Cardiac muscle cell (in vitro differentiated cells and primary cell): ENCODE measurements at regions not wholly inside any gene's neighbourhood (a gene's known extent, or its start where the extent isn't known, plus 50 kb on each side); places are given as distances from the start of the nearest gene placed in this dataset.

Source experiments
- DNase-seq, 2 donors: peaks; one replicate each; pipeline versions ENCODE4 v3.0.0 to v3.0.0-alpha.2; 2010 to 2017; ENCODE audit warnings: low read depth in 1 of 2, low spot score in 1 of 2
- H3K27ac ChIP-seq: fragments of 200-600 bp; sonication (generic); 2 replicates; pipeline ENCODE4 v1.5.1; 2016
- H3K27me3 ChIP-seq: fragments of 200-600 bp; sonication (generic); 2 replicates; pipeline ENCODE4 v1.6.0; 2016; ENCODE audit warnings: control low read depth
- H3K36me3 ChIP-seq: fragments of 200-600 bp; sonication (generic); 2 replicates; pipeline ENCODE4 v1.5.1; 2016; ENCODE audit warnings: control low read depth
- H3K4me1 ChIP-seq: fragments of 200-600 bp; sonication (generic); 2 replicates; pipeline ENCODE4 v1.8.1; 2017; ENCODE audit warnings: low read depth, mild to moderate bottlenecking, mixed run types
- H3K4me3 ChIP-seq: fragments of 200-600 bp; sonication (generic); 2 replicates; pipeline ENCODE4 v1.5.1; 2016; ENCODE audit warnings: mild to moderate bottlenecking
- H3K9me3 ChIP-seq: fragments of 200-600 bp; sonication (generic); 2 replicates; pipeline ENCODE4 v1.5.1; 2017; ENCODE audit warnings: low read depth, mild to moderate bottlenecking, control low read depth
- CTCF ChIP-seq: IDR thresholded peaks from 2 replicates; pipeline ENCODE4 v1.5.1; 2012; ENCODE audit warnings: low read depth, mild to moderate bottlenecking, low read length

DNA sequence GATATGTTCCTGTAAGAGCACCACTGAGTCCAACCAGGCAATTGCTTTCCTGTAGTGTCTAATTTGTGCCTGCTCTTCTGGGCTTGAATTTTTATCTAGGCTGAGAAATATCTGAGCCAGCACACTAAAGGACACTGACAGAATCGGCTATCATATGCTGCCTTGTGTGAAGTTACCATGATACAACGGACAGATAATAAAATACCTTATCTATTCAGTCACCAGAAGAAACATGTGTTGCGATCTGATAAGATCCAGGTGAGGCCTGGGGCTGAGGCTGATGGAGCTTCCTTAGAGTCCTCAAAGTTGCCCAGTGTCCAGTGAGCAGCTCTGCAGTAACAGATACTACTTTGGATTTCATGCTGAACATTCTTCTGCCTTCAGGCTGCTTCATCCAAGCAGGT is 111.8 kb downstream of the ZNF518B start:
- DNase-seq = no peak
- Histone ChIP-seq H3K4me1 (no peaks in the 10 kb centered on the region), H3K27me3 (no peaks in the 10 kb centered on the region), H3K27ac (no peak overlapping the region), H3K4me3 (no peak overlapping the region), H3K9me3 (no peaks in the 10 kb centered on the region), H3K36me3 (no peaks in the 10 kb centered on the region)
- TF ChIP-seq CTCF = no peak

DNA sequence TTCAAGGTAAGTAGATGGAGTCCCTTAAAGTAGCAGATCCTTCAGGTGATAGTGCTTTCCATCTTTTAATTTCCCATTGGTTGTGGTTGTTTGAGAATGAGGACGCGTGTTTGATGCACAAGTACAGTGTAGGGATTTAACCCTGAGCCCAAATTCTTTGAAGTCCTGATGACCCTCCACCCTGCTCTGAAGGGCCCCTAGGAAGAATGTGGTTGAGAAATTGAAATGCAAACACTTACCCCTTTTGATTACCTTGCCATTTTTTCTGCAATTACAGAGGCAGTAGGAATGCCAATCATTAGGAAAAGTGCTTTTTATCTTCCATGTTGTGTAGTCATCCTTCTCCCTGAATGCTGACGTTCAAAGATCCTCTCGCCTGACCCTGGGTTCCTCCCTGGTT is 112.4 kb downstream of the ZNF518B start:
- H3K9me3 ChIP-seq = no peaks in the 10 kb centered on the region

DNA sequence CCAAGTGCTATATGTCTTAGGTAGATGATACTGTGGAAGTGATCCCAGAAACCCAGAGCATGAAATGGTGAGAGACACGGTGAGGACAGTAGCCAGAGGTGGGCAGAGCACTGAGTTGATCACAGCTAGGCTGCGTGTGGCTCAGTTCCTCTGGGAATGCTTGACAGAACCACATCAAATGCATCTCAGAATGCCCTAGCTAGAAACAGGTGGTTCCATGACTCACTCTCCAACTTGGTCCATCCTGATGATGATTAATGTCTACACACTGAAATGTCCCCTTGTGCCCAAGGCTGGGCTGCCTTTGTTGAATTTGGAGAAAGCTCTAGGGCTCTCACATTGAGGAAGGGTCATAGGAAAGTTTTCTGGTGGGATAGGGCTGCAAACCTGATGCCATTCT is 113.6 kb downstream of the ZNF518B start:
- Histone ChIP-seq H3K27ac (no peak overlapping the region), H3K36me3 (no peaks in the 10 kb centered on the region), H3K4me3 (no peak overlapping the region), H3K27me3 (no peaks in the 10 kb centered on the region), H3K9me3 (no peaks in the 10 kb centered on the region), H3K4me1 (no peaks in the 10 kb centered on the region)
- no peak for TF ChIP-seq CTCF
- DNase-seq = no peak

More for the DNA sequence above, 112.4 kb downstream of the ZNF518B start:
- no peak for TF ChIP-seq CTCF
- H3K27me3 ChIP-seq = no peaks in the 10 kb centered on the region
- DNase-seq = no peak
- no peak overlapping the region for H3K4me3 ChIP-seq
- H3K27ac ChIP-seq = no peak overlapping the region
- no peaks in the 10 kb centered on the region for H3K4me1 ChIP-seq
- H3K36me3 ChIP-seq = no peaks in the 10 kb centered on the region

- TF ChIP-seq CTCF = no peak
- H3K27ac ChIP-seq = no peak overlapping the region
- H3K9me3 ChIP-seq = no peaks in the 10 kb centered on the region
- no peak overlapping the region for H3K4me3 ChIP-seq
- no peaks in the 10 kb centered on the region for H3K4me1 ChIP-seq
- no peak for DNase-seq
- no peaks in the 10 kb centered on the region for H3K27me3 ChIP-seq
- no peaks in the 10 kb centered on the region for H3K36me3 ChIP-seq
Measured at GRCh38 chr4:10342866-10343265, 114.4 kb downstream of the ZNF518B start.

DNA sequence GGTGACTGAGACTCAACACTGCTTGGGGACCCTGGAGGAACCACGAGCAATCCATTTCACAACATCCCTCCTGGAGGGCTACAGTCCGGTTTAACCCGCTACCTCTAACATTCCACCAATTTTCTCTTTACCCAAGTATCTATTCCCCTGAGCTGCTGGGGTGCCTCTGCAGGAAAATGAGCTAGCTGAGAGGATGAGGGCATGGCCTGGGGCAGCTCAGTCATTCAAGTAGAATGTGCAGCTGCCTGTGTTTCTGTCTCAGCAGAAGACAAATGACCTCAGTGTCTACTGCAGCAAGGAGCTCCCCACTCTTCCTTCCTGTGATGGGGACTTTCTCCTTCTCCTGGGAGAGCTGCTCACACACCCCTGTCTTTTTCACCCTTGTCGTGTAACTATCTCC is 120.8 kb downstream of the ZNF518B start:
- Histone ChIP-seq H3K27ac (no peak overlapping the region), H3K27me3 (no peaks in the 10 kb centered on the region), H3K36me3 (no peaks in the 10 kb centered on the region), H3K4me1 (no peaks in the 10 kb centered on the region), H3K9me3 (no peaks in the 10 kb centered on the region), H3K4me3 (no peak overlapping the region)
- DNase-seq = no peak
- no peak for TF ChIP-seq CTCF

DNA sequence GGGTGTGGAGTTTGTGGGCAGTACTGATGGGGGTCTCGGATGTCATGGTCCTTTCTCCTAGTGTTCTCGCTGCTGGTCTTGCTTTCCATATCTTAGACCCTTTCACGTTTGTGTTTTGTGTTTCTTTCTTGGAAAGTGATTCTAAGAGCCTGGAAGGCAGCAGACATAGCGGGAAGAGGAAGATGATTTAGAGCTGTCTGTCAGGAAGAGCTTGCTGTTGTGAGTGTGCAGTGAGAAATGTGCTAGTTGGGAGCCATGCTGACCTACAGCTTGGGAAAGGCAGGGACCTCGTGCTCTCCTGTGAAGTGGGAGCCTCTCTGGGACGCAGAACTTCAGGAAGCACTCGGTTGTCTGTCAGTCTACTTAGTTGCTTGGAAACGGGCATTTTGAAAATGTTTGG is 122.2 kb downstream of the ZNF518B start:
- Histone ChIP-seq H3K4me1 (no peaks in the 10 kb centered on the region), H3K4me3 (no peak overlapping the region), H3K9me3 (no peaks in the 10 kb centered on the region), H3K27ac (no peak overlapping the region), H3K27me3 (no peaks in the 10 kb centered on the region), H3K36me3 (no peaks in the 10 kb centered on the region)
- DNase-seq = no peak
- no peak for TF ChIP-seq CTCF
